Bronchial epithelial cell (primary cell): ENCODE measurements at regions not wholly inside any gene's neighbourhood (a gene's known extent, or its start where the extent isn't known, plus 50 kb on each side); places are given as distances from the start of the nearest gene placed in this dataset.
"Not testable (repeated sequence)": the region's sequence is repeated elsewhere in the genome, so short reads cannot be mapped to it uniquely, and the experiment has no call there.

Source experiments
- DNase-seq: peaks from one replicate; pipeline ENCODE4 v3.0.0-alpha.2; 2010; ENCODE audit warnings: low read depth
- FAIRE-seq: peaks from 2 replicates; lab custom pipeline; 2011; peaks lifted over from hg19 to GRCh38; lab: Jason Lieb, UNC
- H3K27me3 ChIP-seq: 2 replicates; pipeline ENCODE4 v1.5.1; 2011; ENCODE audit warnings: low read length; ENCODE audit not compliant: control insufficient read depth, insufficient read depth
- H3K36me3 ChIP-seq: 2 replicates; pipeline ENCODE4 v1.5.1; 2011; ENCODE audit warnings: low read length; ENCODE audit not compliant: control insufficient read depth, insufficient read depth
- H3K4me3 ChIP-seq: 2 replicates; pipeline ENCODE4 v1.5.1; 2011; ENCODE audit warnings: mild to moderate bottlenecking, low read depth, low read length, control low read depth
- TF ChIP-seq, protein P1 (sequence below): IDR thresholded peaks from 2 replicates; pipeline ENCODE4 v1.5.1; 2011; ENCODE audit warnings: mild to moderate bottlenecking, moderate library complexity, low read length, control low read depth, inconsistent platforms; ENCODE audit not compliant: insufficient read depth, severe bottlenecking

DNA sequence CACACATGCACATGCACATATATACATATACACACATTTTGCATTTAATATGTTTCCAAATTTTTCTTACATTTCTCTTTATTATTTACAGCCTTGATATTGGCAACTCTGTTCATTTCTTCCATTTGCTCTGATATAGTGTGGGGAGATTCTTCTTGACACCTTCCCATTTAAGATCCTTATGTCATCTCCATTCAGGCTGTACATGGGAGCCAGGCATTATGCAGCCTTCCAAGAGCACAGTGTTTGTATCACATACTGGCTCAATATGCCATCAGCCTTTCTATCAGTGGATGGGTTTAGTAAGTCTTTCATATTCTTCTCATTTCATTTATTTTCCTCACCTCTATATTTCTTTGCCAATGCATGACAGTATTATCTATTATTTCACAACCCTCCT is 372.3 kb upstream of the FTMT start:
- Histone ChIP-seq H3K27me3 (no peaks in the 10 kb centered on the region), H3K4me3 (no peak overlapping the region), H3K36me3 (no peaks in the 10 kb centered on the region)
- FAIRE-seq = no peak
- TF ChIP-seq, protein P1, sequence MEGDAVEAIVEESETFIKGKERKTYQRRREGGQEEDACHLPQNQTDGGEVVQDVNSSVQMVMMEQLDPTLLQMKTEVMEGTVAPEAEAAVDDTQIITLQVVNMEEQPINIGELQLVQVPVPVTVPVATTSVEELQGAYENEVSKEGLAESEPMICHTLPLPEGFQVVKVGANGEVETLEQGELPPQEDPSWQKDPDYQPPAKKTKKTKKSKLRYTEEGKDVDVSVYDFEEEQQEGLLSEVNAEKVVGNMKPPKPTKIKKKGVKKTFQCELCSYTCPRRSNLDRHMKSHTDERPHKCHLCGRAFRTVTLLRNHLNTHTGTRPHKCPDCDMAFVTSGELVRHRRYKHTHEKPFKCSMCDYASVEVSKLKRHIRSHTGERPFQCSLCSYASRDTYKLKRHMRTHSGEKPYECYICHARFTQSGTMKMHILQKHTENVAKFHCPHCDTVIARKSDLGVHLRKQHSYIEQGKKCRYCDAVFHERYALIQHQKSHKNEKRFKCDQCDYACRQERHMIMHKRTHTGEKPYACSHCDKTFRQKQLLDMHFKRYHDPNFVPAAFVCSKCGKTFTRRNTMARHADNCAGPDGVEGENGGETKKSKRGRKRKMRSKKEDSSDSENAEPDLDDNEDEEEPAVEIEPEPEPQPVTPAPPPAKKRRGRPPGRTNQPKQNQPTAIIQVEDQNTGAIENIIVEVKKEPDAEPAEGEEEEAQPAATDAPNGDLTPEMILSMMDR = no peak
- DNase-seq = no peak

DNA sequence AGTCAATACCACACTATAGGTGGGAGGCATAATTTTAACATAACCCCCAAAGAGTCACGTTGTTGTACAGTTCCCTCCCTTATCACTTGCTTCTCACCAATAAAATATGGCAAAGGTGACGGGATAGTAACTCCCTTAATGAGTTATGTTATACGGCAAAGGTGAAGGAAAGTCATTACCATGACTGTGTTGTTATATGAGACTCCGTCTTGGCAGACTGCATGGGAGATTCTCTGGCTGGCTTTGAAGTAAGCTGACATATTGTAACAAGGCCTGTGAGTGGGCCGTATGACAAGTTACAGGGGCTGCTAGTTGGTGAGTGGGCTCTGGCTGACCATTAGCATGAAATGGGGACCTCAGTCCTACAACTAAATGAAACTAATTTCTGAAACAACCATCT is 366.4 kb upstream of the FTMT start:
- DNase-seq (no peak), FAIRE-seq (no peak)
- no peaks in the 10 kb centered on the region for H3K27me3 ChIP-seq
- no peaks in the 10 kb centered on the region for H3K36me3 ChIP-seq
- TF ChIP-seq, protein P1 = no peak
- H3K4me3 ChIP-seq = no peak overlapping the region

DNA sequence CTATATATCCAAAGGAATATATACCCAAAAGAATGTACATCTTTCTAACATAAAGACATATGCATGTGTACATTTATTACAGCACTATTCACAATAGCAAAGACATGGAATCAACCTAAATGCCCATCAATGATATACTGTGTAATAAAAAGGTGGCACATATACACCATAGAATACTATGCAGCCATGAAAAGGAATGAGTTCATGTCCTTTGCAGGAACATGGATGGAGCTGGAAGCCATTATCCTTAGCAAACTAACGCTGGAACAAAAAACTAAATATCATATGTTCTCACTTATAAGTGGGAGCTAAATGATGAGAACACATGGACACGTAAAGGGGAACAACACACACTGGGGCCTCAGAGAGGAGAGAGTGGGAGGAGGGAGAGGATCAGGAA is 365.7 kb upstream of the FTMT start:
- H3K36me3 ChIP-seq, FAIRE-seq, H3K27me3 ChIP-seq, H3K4me3 ChIP-seq, DNase-seq: not testable (repeated sequence)

DNA sequence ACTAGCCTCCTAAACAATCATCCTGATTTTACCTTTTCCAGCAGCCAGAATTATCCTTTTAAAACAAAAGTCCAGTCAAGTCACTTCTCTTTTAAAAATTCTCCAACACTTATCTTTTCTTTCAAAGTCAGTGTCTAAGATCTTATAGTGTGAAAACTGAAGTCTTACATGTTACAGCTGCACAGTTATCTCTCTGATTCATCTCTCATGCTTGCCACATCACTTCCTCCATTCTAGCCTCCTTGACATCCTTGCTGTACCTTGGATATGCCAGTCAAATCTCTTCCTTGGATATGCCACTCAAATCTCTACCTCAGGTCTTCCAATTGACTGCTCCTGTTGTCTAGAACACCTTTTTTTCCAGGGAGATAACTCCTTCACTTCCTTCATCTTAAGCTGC is 361.7 kb upstream of the FTMT start:
- H3K36me3 ChIP-seq = no peaks in the 10 kb centered on the region
- TF ChIP-seq, protein P1 = no peak
- no peak for FAIRE-seq

DNA sequence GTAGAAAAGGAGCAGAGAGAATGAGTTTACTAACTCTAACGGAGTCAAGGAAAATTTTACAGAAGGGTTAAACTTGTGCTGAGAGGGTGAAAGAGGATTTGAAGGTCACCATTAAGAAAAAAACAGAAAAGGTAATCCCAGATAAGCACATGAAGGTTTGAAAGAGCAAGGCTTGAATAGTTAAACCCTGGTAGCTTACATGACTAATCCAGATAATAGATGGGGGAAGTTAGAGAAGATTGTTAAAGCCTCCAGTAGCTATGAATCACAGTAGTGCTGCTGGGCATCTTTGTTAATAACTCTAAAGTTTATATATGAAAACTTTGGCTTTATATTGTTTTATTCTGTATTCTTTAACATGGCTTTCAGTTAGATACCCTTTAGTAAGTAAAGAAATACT is 354.5 kb upstream of the FTMT start:
- Histone ChIP-seq H3K36me3 (no peaks in the 10 kb centered on the region), H3K27me3 (no peaks in the 10 kb centered on the region), H3K4me3 (no peak overlapping the region)
- FAIRE-seq (no peak), DNase-seq (peak; percentile 36)
- TF ChIP-seq, protein P1 = no peak

More for the DNA sequence above, 361.7 kb upstream of the FTMT start:
- DNase-seq = peak; percentile 4
- no peaks in the 10 kb centered on the region for H3K27me3 ChIP-seq
- no peak overlapping the region for H3K4me3 ChIP-seq

DNA sequence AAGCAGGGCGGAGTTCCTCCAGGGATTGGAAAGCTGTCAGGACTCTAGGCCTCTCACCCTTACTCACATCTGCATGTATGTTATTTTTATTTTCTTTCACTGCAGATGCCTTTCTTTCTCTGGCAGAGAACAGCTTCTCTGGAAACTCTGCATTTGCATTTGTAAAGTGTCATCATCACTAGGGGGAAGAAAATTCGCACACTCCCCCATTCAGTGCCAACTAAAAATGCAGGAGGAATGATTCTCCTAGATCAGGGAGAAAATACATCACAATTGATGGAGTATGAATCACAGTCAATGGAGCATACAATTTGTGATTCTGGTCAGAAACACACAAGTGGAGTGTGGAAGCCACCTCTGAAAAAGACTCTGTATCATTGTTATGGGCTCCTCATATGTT is 351.4 kb upstream of the FTMT start:
- DNase-seq (no peak), FAIRE-seq (no peak)
- Histone ChIP-seq H3K36me3 (no peaks in the 10 kb centered on the region), H3K27me3 (no peaks in the 10 kb centered on the region), H3K4me3 (no peak overlapping the region)
- TF ChIP-seq, protein P1 = no peak
